Left ventricle myocardium superior (tissue), 1 donor: ENCODE measurements at regions not wholly inside any gene's neighbourhood (a gene's known extent, or its start where the extent isn't known, plus 50 kb on each side); places are given as distances from the start of the nearest gene placed in this dataset.

Source experiments
- ATAC-seq: fragments of 200-7000 bp; cut with Tn5 transposase; one replicate; pipeline ENCODE4 v1.9.1; 2020; ENCODE audit warnings: mild to moderate bottlenecking, moderate library complexity
- DNase-seq: peaks from one replicate; pipeline ENCODE4 v3.0.0-alpha.2; 2020
- intact Hi-C: fragments of 100-400 bp; cut with micrococcal nuclease; formaldehyde crosslinking; loops from one replicate; pipeline ENCODE4 v1.11.0; 2022
- donor health status: DM: no; HTN: yes; CAD: no; lungs with severe emphysema.

DNA sequence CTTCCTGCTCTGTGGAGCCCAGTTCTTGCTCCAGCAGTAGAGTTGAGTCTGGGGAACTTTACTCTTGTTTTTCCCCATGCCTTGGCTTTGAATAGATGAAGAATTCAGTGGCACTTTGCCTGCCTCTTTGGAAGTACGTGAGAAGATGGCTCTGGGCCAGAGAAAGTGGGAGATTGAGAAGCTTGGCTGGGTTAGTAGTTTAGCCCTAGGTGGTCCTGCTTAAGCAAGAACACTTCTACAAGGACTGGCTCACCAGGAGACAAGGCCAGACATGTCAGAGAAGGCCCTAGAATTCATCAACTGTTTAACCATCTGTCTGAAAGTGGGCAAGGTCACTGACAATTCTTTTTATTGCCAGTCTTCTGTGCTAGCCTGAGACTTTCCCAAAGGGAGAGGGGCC, 410.3 kb downstream of the TYW1 start:
- ATAC-seq = no peak
- intact Hi-C loops = no loop called here
- no peak for DNase-seq

- intact Hi-C loops = no loop called here
- DNase-seq (no peak), ATAC-seq (no peak)
Observed at GRCh38 chr7:67407392-67408071, 410.9 kb downstream of the TYW1 start.

GRCh38 chr7:67408109-67408508, 411.5 kb downstream of the TYW1 start:
- no peak for ATAC-seq
- intact Hi-C loops = no loop called here
- no peak for DNase-seq

DNA sequence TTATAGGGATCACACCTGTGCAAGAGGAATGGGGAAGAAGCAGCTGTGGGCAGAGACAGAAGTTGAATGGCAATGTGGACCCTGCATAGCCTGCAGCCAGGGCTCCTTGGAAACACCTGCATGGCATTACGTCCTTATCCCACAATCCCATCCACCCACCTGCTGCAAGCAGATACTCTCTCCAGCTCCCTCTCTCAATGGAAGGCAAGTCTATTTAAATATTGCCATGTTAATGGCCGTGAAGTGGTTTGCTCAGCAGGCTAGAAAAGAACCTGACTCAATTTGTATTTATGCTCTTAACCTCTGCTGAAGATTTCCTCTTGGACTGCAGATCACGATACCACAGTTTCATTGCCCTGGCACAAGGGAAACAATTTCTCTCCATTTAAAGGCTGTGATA, 417.0 kb downstream of the TYW1 start:
- intact Hi-C loops = no loop called here
- ATAC-seq (no peak), DNase-seq (no peak)

DNA sequence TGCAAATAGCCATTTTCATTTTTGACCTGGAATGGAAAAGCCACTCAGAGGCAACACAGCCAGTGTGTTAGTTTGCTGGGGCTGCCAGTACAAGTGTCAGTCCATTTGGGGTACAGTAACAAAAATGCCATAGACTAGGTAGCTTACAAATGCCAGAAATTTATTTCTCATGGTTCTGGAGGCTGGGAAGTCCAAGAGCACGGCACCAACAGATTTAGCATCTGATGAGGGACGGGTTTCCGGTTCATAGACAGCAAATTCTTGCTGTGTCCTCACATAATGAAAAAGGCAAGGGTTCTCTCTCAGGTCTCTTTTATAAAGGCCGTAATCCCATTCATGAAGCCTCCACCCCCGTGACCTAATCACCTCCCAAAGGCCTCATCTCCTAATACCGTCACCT, 418.2 kb downstream of the TYW1 start:
- ATAC-seq (no peak), DNase-seq (no peak)
- intact Hi-C loops = no loop called here

GRCh38 chr7:67422601-67423000, 426.0 kb downstream of the TYW1 start:
- DNase-seq (no peak), ATAC-seq (no peak)
- intact Hi-C loops = no loop called here

DNA sequence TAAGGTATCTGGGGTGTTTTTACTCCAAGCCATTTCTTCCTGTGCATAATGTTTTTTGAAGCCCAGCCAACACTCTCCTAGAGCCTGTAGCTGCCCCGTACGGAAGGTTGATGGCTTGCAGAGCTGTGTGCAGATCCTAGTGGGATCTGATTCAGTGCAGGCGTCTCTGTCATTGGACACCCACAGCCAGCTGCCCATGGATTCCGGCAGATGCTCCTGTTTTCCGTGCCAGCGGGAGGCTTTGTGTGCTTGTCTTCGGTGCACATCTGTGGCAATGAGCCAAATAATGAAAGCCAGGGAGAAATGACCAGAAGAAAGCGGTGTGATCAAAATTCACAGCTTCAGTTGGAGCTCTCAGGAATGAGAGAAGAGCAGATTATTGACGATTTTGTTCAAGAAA, 426.4 kb downstream of the TYW1 start:
- no peak for DNase-seq
- ATAC-seq = no peak
- intact Hi-C loops = no loop called here

DNA sequence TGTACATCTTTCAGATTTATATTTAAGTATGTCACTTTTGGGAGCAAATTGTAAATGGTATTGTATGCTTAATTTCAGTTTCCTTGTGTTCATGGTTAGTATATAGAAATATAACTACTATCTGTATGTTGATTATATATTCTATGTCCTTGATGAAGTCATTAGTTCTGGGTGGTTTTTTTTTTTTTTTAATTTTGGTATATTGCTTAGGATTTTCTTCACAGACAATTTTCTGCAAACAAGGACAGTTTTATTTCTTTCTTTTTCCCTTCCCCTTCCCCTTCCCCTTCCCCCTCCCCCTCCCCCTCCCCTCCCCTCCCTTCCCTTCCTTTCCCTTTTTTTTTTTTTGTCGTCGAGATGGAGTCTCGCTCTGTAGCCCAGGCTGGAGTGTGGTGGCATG, 430.0 kb downstream of the TYW1 start:
- intact Hi-C loops = no loop called here
- ATAC-seq (no peak), DNase-seq (no peak)

- intact Hi-C loops = no loop called here
- DNase-seq (no peak), ATAC-seq (no peak)
Observed at GRCh38 chr7:67429735-67430134, 433.1 kb downstream of the TYW1 start.

GRCh38 chr7:67432536-67433234, 436.1 kb downstream of the TYW1 start:
- intact Hi-C loops = no loop called here
- ATAC-seq (no peak), DNase-seq (no peak)

GRCh38 chr7:67435894-67436535, 439.4 kb downstream of the TYW1 start:
- DNase-seq = no peak
- intact Hi-C loops = no loop called here
- no peak for ATAC-seq

GRCh38 chr7:67438198-67438882, 441.7 kb downstream of the TYW1 start:
- intact Hi-C loops = no loop called here
- no peak for ATAC-seq
- DNase-seq = no peak

DNA sequence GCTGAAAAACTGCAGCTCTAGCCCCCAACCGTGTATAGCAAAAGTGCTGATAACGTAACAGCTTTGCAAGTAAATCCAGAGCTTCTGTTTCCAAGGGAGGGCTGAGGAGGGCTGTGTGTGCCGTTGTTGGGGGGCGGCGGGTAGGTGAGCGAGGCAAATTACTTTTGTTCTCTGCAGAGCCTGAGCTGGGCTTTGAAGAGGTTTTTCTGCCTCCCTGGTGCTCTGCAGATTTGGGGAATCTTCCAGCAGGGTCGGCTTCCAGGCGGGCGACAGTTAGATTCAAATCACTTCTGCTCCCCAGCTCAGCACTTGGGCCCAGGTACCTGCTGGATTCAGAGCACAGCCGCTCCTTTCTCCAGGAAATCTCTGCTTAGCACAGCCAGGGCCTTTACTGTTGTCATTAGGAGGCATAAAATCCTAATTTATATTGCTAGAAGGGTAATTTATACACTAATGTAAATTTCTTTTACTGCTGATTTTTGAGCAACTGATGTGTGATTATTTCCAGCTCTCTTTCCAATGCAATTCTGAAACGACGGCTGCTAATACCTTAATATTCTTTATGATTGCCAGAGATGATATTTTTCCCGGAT, 442.4 kb downstream of the TYW1 start:
- ATAC-seq (no peak), DNase-seq (no peak)
- intact Hi-C loops = no loop called here

GRCh38 chr7:67440321-67440720, 443.7 kb downstream of the TYW1 start:
- ATAC-seq = no peak
- intact Hi-C loops = no loop called here
- no peak for DNase-seq

GRCh38 chr7:67445728-67446127, 449.1 kb downstream of the TYW1 start:
- no peak for DNase-seq
- intact Hi-C loops = no loop called here
- no peak for ATAC-seq

DNA sequence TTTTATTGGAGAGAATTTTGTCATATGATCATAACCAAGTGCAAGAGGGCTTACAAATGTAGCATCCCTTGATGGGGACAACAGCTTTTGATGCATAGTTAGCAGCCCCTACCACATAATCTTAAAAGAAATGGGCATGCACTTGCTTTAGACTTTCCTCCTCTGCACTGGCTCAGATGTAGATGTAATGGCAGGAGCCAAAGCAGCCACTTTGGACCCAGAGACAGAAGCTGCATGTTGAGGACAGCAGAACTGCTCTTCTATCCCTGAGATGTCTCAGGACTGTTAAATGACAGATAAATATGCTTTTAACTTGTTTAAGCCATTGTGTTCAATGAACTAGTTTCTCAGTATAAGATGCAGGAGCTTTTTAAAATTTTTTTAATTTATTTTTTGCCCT, 450.7 kb downstream of the TYW1 start:
- ATAC-seq (no peak), DNase-seq (no peak)
- intact Hi-C loops = no loop called here

- ATAC-seq (no peak), DNase-seq (no peak)
- intact Hi-C loops = no loop called here
Observed at GRCh38 chr7:67448271-67448670, 451.6 kb downstream of the TYW1 start.

- no peak for DNase-seq
- ATAC-seq = no peak
- intact Hi-C loops = no loop called here
Observed at GRCh38 chr7:67450171-67450570, 453.5 kb downstream of the TYW1 start.

DNA sequence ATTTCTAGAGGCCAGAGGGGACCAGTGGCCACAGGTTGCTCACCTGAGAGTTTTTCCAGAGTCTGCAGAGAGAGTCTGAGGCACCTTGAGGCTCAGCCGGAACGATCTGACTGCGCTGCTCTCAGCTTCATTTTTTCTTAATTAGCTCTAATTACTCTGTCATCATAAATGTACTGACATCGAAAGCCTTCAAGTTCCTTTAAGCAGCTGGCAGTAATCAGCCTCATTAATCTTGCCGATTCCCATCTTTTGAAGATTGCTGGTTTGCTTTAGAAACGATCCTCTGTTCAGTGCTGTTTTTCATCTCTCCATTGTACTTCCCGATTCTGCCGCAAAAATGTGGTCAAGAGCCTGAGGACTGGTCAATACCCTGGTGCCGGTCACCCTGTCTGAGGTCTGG, 454.7 kb downstream of the TYW1 start:
- DNase-seq (no peak), ATAC-seq (no peak)
- intact Hi-C loops = no loop called here

DNA sequence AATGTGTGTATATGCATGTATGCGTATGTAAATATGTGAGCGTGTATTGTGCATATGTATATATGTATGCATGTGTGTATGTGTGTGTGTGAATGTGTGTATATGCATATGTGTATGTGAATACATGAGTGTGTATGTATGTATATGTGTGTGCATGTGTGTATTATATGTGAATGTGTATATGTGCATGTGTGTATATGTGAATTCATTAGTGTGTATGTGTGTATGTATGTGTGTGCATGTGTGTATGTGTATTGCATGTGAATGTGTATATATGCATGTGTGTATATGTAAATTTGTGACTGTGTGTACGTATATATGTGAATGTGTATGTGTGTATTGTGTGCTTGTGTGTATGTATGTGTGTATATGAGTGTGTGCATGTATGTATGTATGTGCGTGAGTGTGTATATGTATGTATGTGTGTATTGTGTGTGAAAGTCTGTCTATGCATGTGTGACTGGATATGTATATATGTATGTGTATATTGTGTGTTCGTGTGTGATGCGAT, 455.9 kb downstream of the TYW1 start:
- no peak for DNase-seq
- intact Hi-C loops = no loop called here

More for the DNA sequence above, 455.9 kb downstream of the TYW1 start:
- no peak for ATAC-seq
